ENCODE measurements at regions not wholly inside any gene's neighbourhood (a gene's known extent, or its start where the extent isn't known, plus 50 kb on each side); places are given as distances from the start of the nearest gene placed in this dataset.

DNA sequence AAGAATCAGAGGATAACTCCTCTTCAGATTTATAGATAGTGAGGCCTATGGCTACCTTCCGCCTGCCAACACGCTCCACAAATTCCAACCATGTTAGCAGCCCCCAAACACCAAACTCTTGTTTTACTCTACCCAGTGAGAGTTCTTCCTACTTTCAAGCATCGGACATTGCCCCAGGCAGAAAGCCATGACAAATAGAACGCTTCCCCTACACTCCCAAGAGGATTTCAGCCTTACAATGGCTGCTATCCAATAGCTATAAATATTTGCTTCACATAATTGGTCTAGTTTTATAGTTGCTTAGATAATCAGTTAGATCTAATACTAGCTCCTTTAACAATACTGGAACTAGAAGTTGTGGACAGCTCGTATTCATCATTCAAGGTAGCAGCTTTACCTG lies 503.4 kb upstream of the VRK2 start:
- H3K27ac ChIP-seq (ENCODE audit: low read length), result no peak overlapping the region
- H3K9ac ChIP-seq (ENCODE audit: low read length in 2 of 2), result no peak overlapping the region
- no peaks in the 10 kb centered on the region for H3K36me3 ChIP-seq (ENCODE audit: control insufficient read depth in 2 of 2, insufficient read depth in 2 of 2, low read length in 2 of 2)
- no peaks in the 10 kb centered on the region for H3K4me1 ChIP-seq (ENCODE audit: control insufficient read depth, insufficient read depth, low read length)
- no peaks in the 10 kb centered on the region for H3K9me3 ChIP-seq (ENCODE audit: control insufficient read depth in 2 of 2, low read length in 2 of 2)
- H3K27me3 ChIP-seq (ENCODE audit: control insufficient read depth in 1 of 2, insufficient read depth in 2 of 2, low read length in 2 of 2), result no peaks in the 10 kb centered on the region
- H3K4me3 ChIP-seq (ENCODE audit: low read length in 2 of 2), result no peak overlapping the region

DNA sequence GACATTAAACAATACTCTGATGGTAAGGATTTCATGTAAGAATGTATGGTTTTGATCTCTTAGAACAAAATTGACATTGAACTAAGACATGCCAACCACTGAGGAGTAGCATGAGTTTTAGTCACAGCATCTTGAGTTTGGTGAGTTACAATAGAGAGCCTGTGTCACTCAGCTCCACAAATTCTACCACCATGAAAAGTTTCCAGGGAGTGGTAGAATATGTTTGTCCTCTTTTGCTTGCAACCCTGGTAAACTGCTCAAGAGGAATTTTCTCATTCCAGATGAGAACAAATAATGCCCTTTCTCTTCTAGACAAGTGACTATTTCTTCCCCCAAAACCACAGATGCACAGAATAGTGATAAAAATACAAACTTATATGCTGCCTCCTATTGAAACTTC lies 502.0 kb upstream of the VRK2 start:
- Histone ChIP-seq H3K9me3 (ENCODE audit: control insufficient read depth in 2 of 2, low read length in 2 of 2) (no peaks in the 10 kb centered on the region), H3K27ac (ENCODE audit: low read length) (no peak overlapping the region), H3K4me3 (ENCODE audit: low read length in 2 of 2) (no peak overlapping the region), H3K27me3 (ENCODE audit: control insufficient read depth in 1 of 2, insufficient read depth in 2 of 2, low read length in 2 of 2) (no peaks in the 10 kb centered on the region), H3K4me1 (ENCODE audit: control insufficient read depth, insufficient read depth, low read length) (no peaks in the 10 kb centered on the region), H3K9ac (ENCODE audit: low read length in 2 of 2) (no peak overlapping the region), H3K36me3 (ENCODE audit: control insufficient read depth in 2 of 2, insufficient read depth in 2 of 2, low read length in 2 of 2) (no peaks in the 10 kb centered on the region)

DNA sequence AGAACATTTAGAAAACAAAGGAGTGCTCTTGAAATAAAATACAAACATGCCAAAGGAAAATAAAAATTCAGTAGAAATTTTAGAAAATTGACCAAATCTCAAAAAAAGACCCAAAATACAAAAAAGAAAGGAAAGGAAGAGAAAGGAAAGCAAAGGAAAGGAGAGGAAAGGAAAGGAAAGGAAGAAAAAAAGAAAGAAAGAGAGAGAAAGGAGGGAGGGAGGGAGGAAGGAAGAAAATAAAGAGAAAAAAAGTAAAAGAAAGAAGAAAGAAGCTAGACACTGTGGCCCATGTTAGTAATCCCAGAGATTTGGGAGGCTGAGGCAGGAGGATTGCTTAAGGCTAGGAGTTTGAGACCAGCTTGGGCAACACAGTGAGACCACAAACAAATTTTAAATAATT lies 500.1 kb upstream of the VRK2 start:
- Histone ChIP-seq H3K4me1 (ENCODE audit: control insufficient read depth, insufficient read depth, low read length) (no peaks in the 10 kb centered on the region), H3K27me3 (ENCODE audit: control insufficient read depth in 1 of 2, insufficient read depth in 2 of 2, low read length in 2 of 2) (no peaks in the 10 kb centered on the region), H3K9me3 (ENCODE audit: control insufficient read depth in 2 of 2, low read length in 2 of 2) (no peaks in the 10 kb centered on the region), H3K36me3 (ENCODE audit: control insufficient read depth in 2 of 2, insufficient read depth in 2 of 2, low read length in 2 of 2) (no peaks in the 10 kb centered on the region), H3K27ac (ENCODE audit: low read length) (no peak overlapping the region), H3K9ac (ENCODE audit: low read length in 2 of 2) (no peak overlapping the region), H3K4me3 (ENCODE audit: low read length in 2 of 2) (no peak overlapping the region)

DNA sequence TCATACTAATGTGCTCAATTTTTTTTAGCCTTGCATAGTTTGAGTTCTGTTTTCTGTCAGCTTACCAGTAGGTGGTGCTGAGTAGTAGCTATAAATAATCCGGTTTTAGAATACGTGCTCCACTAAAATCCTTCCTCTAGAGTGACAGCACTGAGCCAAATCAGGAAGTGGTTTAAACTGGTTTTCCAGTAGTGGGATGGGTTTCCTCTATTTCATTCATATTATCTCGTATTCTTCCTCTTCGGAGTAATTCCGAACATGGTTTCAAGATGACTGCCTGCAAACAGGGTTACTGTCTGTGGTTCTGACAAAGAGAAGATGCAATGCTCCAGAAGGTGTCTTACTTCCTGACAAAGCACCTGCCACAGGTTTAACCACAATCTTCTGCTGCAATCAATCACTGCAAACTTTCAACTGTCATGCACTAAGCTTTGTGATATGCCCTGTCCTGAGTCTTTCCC lies 496.9 kb upstream of the VRK2 start:
- Histone ChIP-seq H3K36me3 (ENCODE audit: control insufficient read depth in 2 of 2, insufficient read depth in 2 of 2, low read length in 2 of 2) (no peaks in the 10 kb centered on the region), H3K27me3 (ENCODE audit: control insufficient read depth in 1 of 2, insufficient read depth in 2 of 2, low read length in 2 of 2) (no peaks in the 10 kb centered on the region), H3K9me3 (ENCODE audit: control insufficient read depth in 2 of 2, low read length in 2 of 2) (no peaks in the 10 kb centered on the region), H3K27ac (ENCODE audit: low read length) (no peak overlapping the region), H3K4me3 (ENCODE audit: low read length in 2 of 2) (no peak overlapping the region), H3K9ac (ENCODE audit: low read length in 2 of 2) (no peak overlapping the region), H3K4me1 (ENCODE audit: control insufficient read depth, insufficient read depth, low read length) (no peaks in the 10 kb centered on the region)

DNA sequence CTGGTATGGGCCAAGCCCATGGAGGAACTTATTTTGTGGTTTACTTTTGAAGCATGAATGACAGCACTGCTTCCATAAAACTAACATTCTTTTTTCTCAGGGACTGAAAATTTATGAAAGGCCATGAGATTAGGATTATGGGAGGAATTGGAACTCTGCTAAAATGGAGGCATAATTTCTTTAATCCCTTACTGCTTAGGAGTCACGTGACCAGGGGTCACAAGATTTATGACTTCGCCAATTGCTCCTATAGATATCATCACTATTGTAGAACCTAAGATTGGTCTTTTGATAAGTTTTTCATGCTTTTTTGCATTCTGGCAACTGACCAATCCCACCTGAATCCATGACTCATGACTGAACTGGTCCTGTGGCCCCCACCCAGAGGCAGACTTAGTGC lies 495.7 kb upstream of the VRK2 start:
- Histone ChIP-seq H3K4me1 (ENCODE audit: control insufficient read depth, insufficient read depth, low read length) (no peaks in the 10 kb centered on the region), H3K9ac (ENCODE audit: low read length in 2 of 2) (no peak overlapping the region), H3K36me3 (ENCODE audit: control insufficient read depth in 2 of 2, insufficient read depth in 2 of 2, low read length in 2 of 2) (no peaks in the 10 kb centered on the region), H3K27me3 (ENCODE audit: control insufficient read depth in 1 of 2, insufficient read depth in 2 of 2, low read length in 2 of 2) (no peaks in the 10 kb centered on the region), H3K9me3 (ENCODE audit: control insufficient read depth in 2 of 2, low read length in 2 of 2) (no peaks in the 10 kb centered on the region), H3K27ac (ENCODE audit: low read length) (no peak overlapping the region), H3K4me3 (ENCODE audit: low read length in 2 of 2) (no peak overlapping the region)

DNA sequence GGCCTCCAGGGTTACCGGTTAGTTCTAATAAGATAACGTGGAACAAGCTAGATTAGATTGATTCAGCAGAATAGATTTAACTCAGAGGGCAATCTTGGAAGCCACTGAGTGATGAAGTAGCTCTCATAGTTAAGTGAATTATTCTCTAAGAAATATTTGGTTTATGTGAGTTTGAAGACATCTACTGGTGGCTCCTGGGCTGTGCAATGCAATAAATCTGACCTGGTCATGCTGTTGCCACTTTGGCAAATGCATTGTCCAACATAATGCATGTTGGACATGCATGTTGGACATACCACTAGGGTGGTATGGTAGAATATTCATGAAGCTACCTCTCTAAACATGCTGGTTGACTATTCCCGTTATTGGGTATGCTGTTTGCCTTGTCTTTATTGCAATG lies 493.7 kb upstream of the VRK2 start:
- no peaks in the 10 kb centered on the region for H3K4me1 ChIP-seq (ENCODE audit: control insufficient read depth, insufficient read depth, low read length)
- no peak overlapping the region for H3K4me3 ChIP-seq (ENCODE audit: low read length in 2 of 2)
- no peaks in the 10 kb centered on the region for H3K36me3 ChIP-seq (ENCODE audit: control insufficient read depth in 2 of 2, insufficient read depth in 2 of 2, low read length in 2 of 2)
- H3K9me3 ChIP-seq (ENCODE audit: control insufficient read depth in 2 of 2, low read length in 2 of 2), result no peaks in the 10 kb centered on the region
- H3K27ac ChIP-seq (ENCODE audit: low read length), result no peak overlapping the region
- H3K9ac ChIP-seq (ENCODE audit: low read length in 2 of 2), result no peak overlapping the region
- no peaks in the 10 kb centered on the region for H3K27me3 ChIP-seq (ENCODE audit: control insufficient read depth in 1 of 2, insufficient read depth in 2 of 2, low read length in 2 of 2)

DNA sequence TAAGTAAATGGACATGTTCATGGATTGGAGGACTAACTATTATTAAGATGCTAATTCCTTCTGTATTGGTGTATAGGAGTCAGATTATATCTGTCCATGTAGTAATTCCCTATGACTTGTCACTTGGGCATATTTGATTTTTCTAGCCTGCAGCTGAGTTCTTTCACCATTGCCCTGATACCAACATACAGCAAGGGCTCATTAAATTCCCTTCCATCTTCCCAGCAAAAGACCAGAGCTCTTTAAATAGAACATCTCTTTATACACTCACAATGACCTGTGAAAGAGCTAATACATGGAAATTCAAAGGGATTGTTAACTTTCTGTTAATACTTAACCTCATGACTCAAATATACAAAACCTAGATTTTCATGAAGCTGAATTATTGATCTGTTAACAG lies 492.3 kb upstream of the VRK2 start:
- Histone ChIP-seq H3K27me3 (ENCODE audit: control insufficient read depth in 1 of 2, insufficient read depth in 2 of 2, low read length in 2 of 2) (no peaks in the 10 kb centered on the region), H3K27ac (ENCODE audit: low read length) (no peak overlapping the region), H3K9ac (ENCODE audit: low read length in 2 of 2) (no peak overlapping the region), H3K9me3 (ENCODE audit: control insufficient read depth in 2 of 2, low read length in 2 of 2) (no peaks in the 10 kb centered on the region), H3K36me3 (ENCODE audit: control insufficient read depth in 2 of 2, insufficient read depth in 2 of 2, low read length in 2 of 2) (no peaks in the 10 kb centered on the region), H3K4me3 (ENCODE audit: low read length in 2 of 2) (no peak overlapping the region), H3K4me1 (ENCODE audit: control insufficient read depth, insufficient read depth, low read length) (no peaks in the 10 kb centered on the region)

DNA sequence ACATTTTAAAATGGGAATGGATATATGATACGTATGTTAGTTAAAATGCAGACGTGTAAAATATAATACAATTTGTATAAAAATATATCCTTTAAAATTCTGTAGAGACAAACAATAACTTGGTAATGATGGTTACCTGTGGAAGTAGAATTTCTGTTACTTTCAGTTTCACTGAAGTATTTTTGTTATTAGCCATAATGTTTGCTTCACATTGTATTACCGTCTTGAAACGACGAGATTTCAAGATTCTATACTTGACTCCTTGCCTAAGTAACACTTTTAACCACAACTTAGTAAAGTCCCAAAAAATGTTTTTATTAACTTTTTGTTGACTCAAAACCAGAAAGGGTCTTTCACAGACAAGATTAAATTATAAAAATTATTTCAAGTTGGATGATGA lies 488.3 kb upstream of the VRK2 start:
- H3K9ac ChIP-seq (ENCODE audit: low read length in 2 of 2), result no peak overlapping the region
- H3K36me3 ChIP-seq (ENCODE audit: control insufficient read depth in 2 of 2, insufficient read depth in 2 of 2, low read length in 2 of 2), result no peaks in the 10 kb centered on the region
- no peaks in the 10 kb centered on the region for H3K27me3 ChIP-seq (ENCODE audit: control insufficient read depth in 1 of 2, insufficient read depth in 2 of 2, low read length in 2 of 2)
- no peaks in the 10 kb centered on the region for H3K9me3 ChIP-seq (ENCODE audit: control insufficient read depth in 2 of 2, low read length in 2 of 2)
- H3K27ac ChIP-seq (ENCODE audit: low read length), result no peak overlapping the region
- no peak overlapping the region for H3K4me3 ChIP-seq (ENCODE audit: low read length in 2 of 2)
- no peaks in the 10 kb centered on the region for H3K4me1 ChIP-seq (ENCODE audit: control insufficient read depth, insufficient read depth, low read length)

DNA sequence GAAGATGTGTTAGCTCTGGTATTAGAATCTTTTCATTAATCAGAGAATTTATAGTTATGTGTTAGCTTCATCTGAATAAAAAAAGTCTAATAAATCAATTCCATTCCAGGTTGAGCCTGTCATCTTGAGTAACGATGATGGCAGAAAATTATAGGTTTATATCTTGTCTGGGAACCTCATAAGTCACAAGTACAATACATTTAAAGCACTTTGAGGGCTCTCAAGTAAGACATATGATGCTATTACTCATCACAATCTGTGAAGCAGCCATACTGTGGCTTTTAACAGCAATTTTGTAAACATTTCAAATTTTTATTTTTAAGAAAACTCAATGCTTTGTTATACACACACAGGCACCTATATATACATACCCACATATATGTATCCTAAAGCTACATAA lies 484.1 kb upstream of the VRK2 start:
- Histone ChIP-seq H3K9ac (ENCODE audit: low read length in 2 of 2) (no peak overlapping the region), H3K4me3 (ENCODE audit: low read length in 2 of 2) (no peak overlapping the region)

DNA sequence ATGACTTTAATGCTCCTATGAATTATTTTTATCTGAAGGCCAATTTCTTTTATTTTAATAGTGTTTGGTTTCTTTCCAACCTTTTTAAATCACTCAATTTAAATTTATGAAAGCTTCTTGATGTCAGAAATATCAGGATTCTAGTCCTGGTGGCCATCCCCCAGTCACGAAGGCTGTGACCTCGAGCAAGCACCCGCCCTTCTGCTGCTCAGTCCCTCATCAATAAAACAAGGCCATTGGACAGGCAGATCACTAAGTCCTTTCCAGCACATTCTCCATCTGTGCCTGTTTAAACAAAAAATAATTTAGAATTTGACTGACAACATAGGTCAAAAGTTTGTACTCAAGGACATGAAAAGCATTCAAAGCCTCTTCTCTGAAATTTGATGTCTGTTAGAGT lies 483.6 kb upstream of the VRK2 start:
- no peaks in the 10 kb centered on the region for H3K4me1 ChIP-seq (ENCODE audit: control insufficient read depth, insufficient read depth, low read length)
- no peak overlapping the region for H3K4me3 ChIP-seq (ENCODE audit: low read length in 2 of 2)
- no peaks in the 10 kb centered on the region for H3K36me3 ChIP-seq (ENCODE audit: control insufficient read depth in 2 of 2, insufficient read depth in 2 of 2, low read length in 2 of 2)
- no peak overlapping the region for H3K9ac ChIP-seq (ENCODE audit: low read length in 2 of 2)
- no peak overlapping the region for H3K27ac ChIP-seq (ENCODE audit: low read length)
- H3K9me3 ChIP-seq (ENCODE audit: control insufficient read depth in 2 of 2, low read length in 2 of 2), result no peaks in the 10 kb centered on the region
- H3K27me3 ChIP-seq (ENCODE audit: control insufficient read depth in 1 of 2, insufficient read depth in 2 of 2, low read length in 2 of 2), result no peaks in the 10 kb centered on the region

More for the DNA sequence above, 484.1 kb upstream of the VRK2 start:
- no peaks in the 10 kb centered on the region for H3K36me3 ChIP-seq (ENCODE audit: control insufficient read depth in 2 of 2, insufficient read depth in 2 of 2, low read length in 2 of 2)
- H3K27me3 ChIP-seq (ENCODE audit: control insufficient read depth in 1 of 2, insufficient read depth in 2 of 2, low read length in 2 of 2), result no peaks in the 10 kb centered on the region
- H3K4me1 ChIP-seq (ENCODE audit: control insufficient read depth, insufficient read depth, low read length), result no peaks in the 10 kb centered on the region
- H3K27ac ChIP-seq (ENCODE audit: low read length), result no peak overlapping the region
- H3K9me3 ChIP-seq (ENCODE audit: control insufficient read depth in 2 of 2, low read length in 2 of 2), result no peaks in the 10 kb centered on the region

DNA sequence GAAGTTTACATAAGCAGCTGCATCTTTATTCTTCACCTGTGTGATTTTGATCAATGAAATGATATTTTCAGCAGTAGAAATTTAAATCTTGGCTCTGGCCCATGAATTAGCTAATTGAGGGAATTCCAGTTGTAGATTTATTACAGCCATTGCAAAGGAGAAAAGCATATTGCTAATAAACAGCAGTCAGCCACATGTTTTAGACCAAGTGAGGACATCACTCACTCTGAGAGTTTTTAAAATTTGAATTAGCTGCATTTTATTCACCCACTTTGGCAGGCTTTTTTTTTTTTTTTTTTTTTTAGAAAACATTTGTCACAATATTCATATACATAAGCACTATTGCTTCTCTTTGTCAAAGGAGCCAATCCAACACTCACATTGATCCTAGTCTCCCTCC lies 479.4 kb upstream of the VRK2 start:
- H3K4me3 ChIP-seq (ENCODE audit: low read length in 2 of 2), result no peak overlapping the region
- H3K9me3 ChIP-seq (ENCODE audit: control insufficient read depth in 2 of 2, low read length in 2 of 2), result no peaks in the 10 kb centered on the region
- H3K27me3 ChIP-seq (ENCODE audit: control insufficient read depth in 1 of 2, insufficient read depth in 2 of 2, low read length in 2 of 2), result no peaks in the 10 kb centered on the region
- no peak overlapping the region for H3K9ac ChIP-seq (ENCODE audit: low read length in 2 of 2)
- no peaks in the 10 kb centered on the region for H3K4me1 ChIP-seq (ENCODE audit: control insufficient read depth, insufficient read depth, low read length)
- H3K36me3 ChIP-seq (ENCODE audit: control insufficient read depth in 2 of 2, insufficient read depth in 2 of 2, low read length in 2 of 2), result no peaks in the 10 kb centered on the region
- H3K27ac ChIP-seq (ENCODE audit: low read length), result no peak overlapping the region

DNA sequence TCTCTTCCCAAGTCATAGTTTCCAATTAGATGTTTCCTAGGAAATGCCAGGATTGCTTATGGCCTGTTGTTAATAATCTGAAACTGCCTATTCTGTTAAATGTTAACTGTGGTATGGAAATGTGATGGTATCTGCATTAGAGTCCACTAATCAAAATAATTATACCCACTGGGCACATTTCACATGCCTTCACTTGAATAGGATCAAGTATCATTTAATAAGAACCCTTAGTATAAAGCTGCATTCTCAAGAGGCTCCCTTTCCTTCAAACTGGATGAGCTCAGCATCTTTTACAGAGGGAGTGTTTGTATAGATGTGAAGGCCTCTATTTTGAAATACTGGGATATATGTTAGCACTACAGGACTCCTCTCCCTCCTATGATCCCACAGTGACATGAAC lies 477.2 kb upstream of the VRK2 start:
- Histone ChIP-seq H3K4me3 (ENCODE audit: low read length in 2 of 2) (no peak overlapping the region), H3K27me3 (ENCODE audit: control insufficient read depth in 1 of 2, insufficient read depth in 2 of 2, low read length in 2 of 2) (no peaks in the 10 kb centered on the region), H3K9ac (ENCODE audit: low read length in 2 of 2) (no peak overlapping the region), H3K4me1 (ENCODE audit: control insufficient read depth, insufficient read depth, low read length) (no peaks in the 10 kb centered on the region), H3K27ac (ENCODE audit: low read length) (no peak overlapping the region), H3K36me3 (ENCODE audit: control insufficient read depth in 2 of 2, insufficient read depth in 2 of 2, low read length in 2 of 2) (no peaks in the 10 kb centered on the region), H3K9me3 (ENCODE audit: control insufficient read depth in 2 of 2, low read length in 2 of 2) (no peaks in the 10 kb centered on the region)

All from stomach smooth muscle (tissue), 2 donors.